GM23338 (cell line): ENCODE measurements at regions not wholly inside any gene's neighbourhood (a gene's known extent, or its start where the extent isn't known, plus 50 kb on each side); places are given as distances from the start of the nearest gene placed in this dataset.

ENCODE experiments used
- ATAC-seq: fragments of 200-7000 bp; cut with Tn5 transposase; 3 replicates; pipeline ENCODE4 v1.9.1; 2020
- DNase-seq: peaks from one replicate; pipeline ENCODE4 v3.0.0-alpha.2; 2015; ENCODE audit warnings: low spot score
- H2AFZ ChIP-seq: fragments of 200-600 bp; sonication (generic); 2 replicates; pipeline ENCODE4 v1.8.0; 2016; ENCODE audit warnings: antibody characterized with exemption, mild to moderate bottlenecking, moderate library complexity
- H3F3A ChIP-seq: fragments of 200-600 bp; sonication (generic); replicated peaks from 2 replicates; pipeline ENCODE4 v1.8.0; 2017; ENCODE audit warnings: antibody characterized with exemption, mixed run types, low read depth
- H3K27ac ChIP-seq: fragments of 200-600 bp; sonication (generic); 2 replicates; pipeline ENCODE4 v1.6.1; 2016; ENCODE audit warnings: low read depth
- H3K27me3 ChIP-seq: fragments of 200-600 bp; sonication (generic); 2 replicates; pipeline ENCODE4 v1.8.0; 2016; ENCODE audit warnings: mild to moderate bottlenecking, mixed run types, moderate library complexity; ENCODE audit not compliant: insufficient read depth
- H3K36me3 ChIP-seq: fragments of 200-600 bp; sonication (generic); 2 replicates; pipeline ENCODE4 v1.8.0; 2016; ENCODE audit warnings: mild to moderate bottlenecking; ENCODE audit not compliant: insufficient read depth
- H3K4me1 ChIP-seq: fragments of 200-600 bp; sonication (generic); 2 replicates; pipeline ENCODE4 v1.8.0; 2016; ENCODE audit warnings: mild to moderate bottlenecking, moderate library complexity; ENCODE audit not compliant: insufficient read depth
- H3K4me2 ChIP-seq: fragments of 200-600 bp; sonication (generic); 2 replicates; pipeline ENCODE4 v1.7.1; 2017; ENCODE audit warnings: mixed run types
- H3K4me3 ChIP-seq: fragments of 200-600 bp; sonication (generic); 2 replicates; pipeline ENCODE4 v1.6.1; 2016; ENCODE audit warnings: mixed run types
- H3K79me2 ChIP-seq: fragments of 200-600 bp; sonication (generic); replicated peaks from 2 replicates; pipeline ENCODE4 v1.8.0; 2017; ENCODE audit warnings: mild to moderate bottlenecking; ENCODE audit not compliant: insufficient read depth
- H3K9me2 ChIP-seq: fragments of 200-600 bp; sonication (generic); 2 replicates; pipeline ENCODE4 v1.8.0; 2017; ENCODE audit not compliant: insufficient read depth
- H4K20me1 ChIP-seq: fragments of 200-600 bp; sonication (generic); replicated peaks from 2 replicates; pipeline ENCODE4 v1.8.0; 2017; ENCODE audit warnings: mild to moderate bottlenecking; ENCODE audit not compliant: insufficient read depth
- H3K27ac Mint-ChIP-seq: 2 replicates; pipeline ENCODE4 v1.8.0; 2020; ENCODE audit warnings: inconsistent platforms, mild to moderate bottlenecking, moderate library complexity, mixed read lengths
- H3K27me3 Mint-ChIP-seq: 3 replicates; pipeline ENCODE4 v1.8.0; 2022; ENCODE audit warnings: low read depth, mild to moderate bottlenecking, moderate library complexity, mixed read lengths, inconsistent platforms; ENCODE audit not compliant: insufficient read depth, poor library complexity
- H3K36me3 Mint-ChIP-seq: 3 replicates; pipeline ENCODE4 v1.8.0; 2021; ENCODE audit warnings: low read depth, mild to moderate bottlenecking, inconsistent platforms, moderate library complexity, mixed read lengths
- H3K4me1 Mint-ChIP-seq: 3 replicates; pipeline ENCODE4 v1.8.0; 2020; ENCODE audit warnings: mild to moderate bottlenecking, inconsistent platforms, mixed read lengths
- H3K4me3 Mint-ChIP-seq: 3 replicates; pipeline ENCODE4 v1.8.0; 2021; ENCODE audit warnings: moderate library complexity, mild to moderate bottlenecking, inconsistent platforms, mixed read lengths
- H3K9me3 Mint-ChIP-seq: 3 replicates; pipeline ENCODE4 v1.8.0; 2020; ENCODE audit warnings: moderate library complexity, mild to moderate bottlenecking, inconsistent platforms, mixed read lengths
- CTCF ChIP-seq, 2 experiments: fragments of 200-600 bp in 1 of 2; sonication (generic) in 1 of 2; conservative IDR thresholded peaks; 2 replicates each; pipeline versions ENCODE4 v1.5.1 to v1.6.1; 2016 to 2017; ENCODE audit warnings: antibody characterized with exemption in 2 of 2, low read depth in 2 of 2, mild to moderate bottlenecking in 2 of 2, moderate library complexity in 1 of 2
- EZH2 ChIP-seq: fragments of 200-600 bp; sonication (generic); IDR thresholded peaks from one replicate; pipeline ENCODE4 v1.8.0; 2017; ENCODE audit warnings: antibody characterized with exemption, mild to moderate bottlenecking, low read depth; ENCODE audit not compliant: unreplicated experiment
- EZH2phosphoT487 ChIP-seq: fragments of 200-600 bp; sonication (generic); IDR thresholded peaks from one replicate; pipeline ENCODE4 v1.8.1; 2018; ENCODE audit warnings: antibody characterized with exemption; ENCODE audit not compliant: unreplicated experiment
- NANOG ChIP-seq: IDR thresholded peaks from 2 replicates; pipeline ENCODE4 v1.6.1; 2016; ENCODE audit warnings: antibody characterized with exemption, borderline replicate concordance
- POLR2AphosphoS5 ChIP-seq: IDR thresholded peaks from 2 replicates; pipeline ENCODE4 v1.6.1; 2016; ENCODE audit warnings: antibody characterized with exemption, low read depth
- STAT1 ChIP-seq: IDR thresholded peaks from one replicate; pipeline ENCODE4 v1.6.1; 2016; ENCODE audit warnings: antibody characterized with exemption; ENCODE audit not compliant: unreplicated experiment
- ZNF331 ChIP-seq: fragments of 250-450 bp; sonication (Bioruptor Pico); IDR thresholded peaks from 2 replicates; pipeline ENCODE4 v1.5.0; 2020; ENCODE audit warnings: low read depth, mild to moderate bottlenecking, moderate library complexity
- TF ChIP-seq, protein P1 (sequence below): IDR thresholded peaks from one replicate; pipeline ENCODE4 v1.6.1; 2018; ENCODE audit warnings: antibody characterized with exemption; ENCODE audit not compliant: unreplicated experiment
- TF ChIP-seq, protein P2 (sequence below): fragments of 250-450 bp; sonication (Bioruptor Pico); IDR thresholded peaks from 2 replicates; pipeline ENCODE4 v1.5.0; 2020; ENCODE audit warnings: mild to moderate bottlenecking, moderate library complexity

DNA sequence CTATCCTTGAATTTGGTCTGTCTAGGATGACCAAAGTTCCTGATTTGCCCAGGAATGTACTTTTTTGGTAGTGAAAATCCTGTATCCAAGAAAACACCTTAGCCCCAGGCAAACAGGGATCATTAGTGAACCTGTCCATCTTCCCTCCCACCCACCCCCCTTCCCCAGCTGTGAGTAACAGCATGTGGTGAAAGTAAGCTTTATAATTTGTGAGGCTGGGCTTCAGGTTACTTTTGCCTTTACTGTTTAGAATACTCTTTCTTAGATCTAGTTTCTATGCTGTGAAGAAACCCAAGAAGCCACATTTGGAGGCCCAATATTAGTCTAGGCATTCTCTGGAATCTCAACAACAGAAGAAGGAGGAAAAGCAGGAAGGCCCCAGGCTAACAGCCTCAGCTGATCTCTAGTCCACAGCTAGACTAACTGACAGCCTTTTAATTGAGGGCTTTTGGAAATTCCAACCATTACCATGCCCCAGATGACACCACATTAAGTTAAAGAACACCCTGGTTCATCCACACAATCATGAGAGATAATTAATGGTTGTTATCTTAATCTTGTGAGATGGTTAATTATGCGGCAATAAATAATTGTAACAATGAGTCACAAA lies 703.0 kb upstream of the NUDT12 start:
- H3K27me3 ChIP-seq, result no peaks in the 10 kb centered on the region
- H3K36me3 ChIP-seq, result no peaks in the 10 kb centered on the region
- DNase-seq (peak; percentile 25), ATAC-seq (peak; percentile 65)
- no peaks in the 10 kb centered on the region for H3K9me2 ChIP-seq
- H3K27me3 Mint-ChIP-seq, result no peaks in the 10 kb centered on the region
- no peaks in the 10 kb centered on the region for H3K9me3 Mint-ChIP-seq
- H3K79me2 ChIP-seq, result no peaks in the 10 kb centered on the region
- peaks cover 7% of the 10 kb centered on the region; the same call in 1 of the 2 replicates for H3K4me1 ChIP-seq
- no peak overlapping the region for H2AFZ ChIP-seq
- 0 out of 2 replicates have a peak overlapping the region, but pooled peaks have one; percentile 36 for H3K4me2 ChIP-seq
- H3K27ac Mint-ChIP-seq, result no peak overlapping the region
- H3K4me1 Mint-ChIP-seq, result peaks cover 9% of the 10 kb centered on the region
- H3K4me3 Mint-ChIP-seq, result no peak overlapping the region
- TF ChIP-seq ZNF331 (CRISPR knock-in tag) (no peak), POLR2AphosphoS5 (no peak), STAT1 (no peak), NANOG (no peak), EZH2 (no peak)
- TF ChIP-seq, protein P1, sequence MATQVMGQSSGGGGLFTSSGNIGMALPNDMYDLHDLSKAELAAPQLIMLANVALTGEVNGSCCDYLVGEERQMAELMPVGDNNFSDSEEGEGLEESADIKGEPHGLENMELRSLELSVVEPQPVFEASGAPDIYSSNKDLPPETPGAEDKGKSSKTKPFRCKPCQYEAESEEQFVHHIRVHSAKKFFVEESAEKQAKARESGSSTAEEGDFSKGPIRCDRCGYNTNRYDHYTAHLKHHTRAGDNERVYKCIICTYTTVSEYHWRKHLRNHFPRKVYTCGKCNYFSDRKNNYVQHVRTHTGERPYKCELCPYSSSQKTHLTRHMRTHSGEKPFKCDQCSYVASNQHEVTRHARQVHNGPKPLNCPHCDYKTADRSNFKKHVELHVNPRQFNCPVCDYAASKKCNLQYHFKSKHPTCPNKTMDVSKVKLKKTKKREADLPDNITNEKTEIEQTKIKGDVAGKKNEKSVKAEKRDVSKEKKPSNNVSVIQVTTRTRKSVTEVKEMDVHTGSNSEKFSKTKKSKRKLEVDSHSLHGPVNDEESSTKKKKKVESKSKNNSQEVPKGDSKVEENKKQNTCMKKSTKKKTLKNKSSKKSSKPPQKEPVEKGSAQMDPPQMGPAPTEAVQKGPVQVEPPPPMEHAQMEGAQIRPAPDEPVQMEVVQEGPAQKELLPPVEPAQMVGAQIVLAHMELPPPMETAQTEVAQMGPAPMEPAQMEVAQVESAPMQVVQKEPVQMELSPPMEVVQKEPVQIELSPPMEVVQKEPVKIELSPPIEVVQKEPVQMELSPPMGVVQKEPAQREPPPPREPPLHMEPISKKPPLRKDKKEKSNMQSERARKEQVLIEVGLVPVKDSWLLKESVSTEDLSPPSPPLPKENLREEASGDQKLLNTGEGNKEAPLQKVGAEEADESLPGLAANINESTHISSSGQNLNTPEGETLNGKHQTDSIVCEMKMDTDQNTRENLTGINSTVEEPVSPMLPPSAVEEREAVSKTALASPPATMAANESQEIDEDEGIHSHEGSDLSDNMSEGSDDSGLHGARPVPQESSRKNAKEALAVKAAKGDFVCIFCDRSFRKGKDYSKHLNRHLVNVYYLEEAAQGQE, result no peak
- H4K20me1 ChIP-seq, result no peaks in the 10 kb centered on the region
- no peaks in the 10 kb centered on the region for H3K36me3 Mint-ChIP-seq
- no peaks in the 10 kb centered on the region for H3F3A ChIP-seq
- H3K27ac ChIP-seq, result no peak overlapping the region
- no peak overlapping the region for H3K4me3 ChIP-seq

GRCh38 chr5:104247260-104247659 lies 684.7 kb upstream of the NUDT12 start:
- Histone ChIP-seq H3K27ac (no peak overlapping the region), H3K27me3 (no peaks in the 10 kb centered on the region), H3K79me2 (no peaks in the 10 kb centered on the region), H3K4me3 (no peak overlapping the region), H3K4me1 (no peaks in the 10 kb centered on the region), H2AFZ (no peak overlapping the region), H3K9me2 (no peaks in the 10 kb centered on the region), H3K4me2 (no peak overlapping the region), H3F3A (no peaks in the 10 kb centered on the region), H4K20me1 (no peaks in the 10 kb centered on the region), H3K36me3 (no peaks in the 10 kb centered on the region)
- H3K4me1 Mint-ChIP-seq, result no peaks in the 10 kb centered on the region
- ATAC-seq (no peak), DNase-seq (no peak)
- no peak overlapping the region for H3K27ac Mint-ChIP-seq
- no peaks in the 10 kb centered on the region for H3K36me3 Mint-ChIP-seq
- no peaks in the 10 kb centered on the region for H3K27me3 Mint-ChIP-seq
- no peak overlapping the region for H3K4me3 Mint-ChIP-seq
- no peaks in the 10 kb centered on the region for H3K9me3 Mint-ChIP-seq
- TF ChIP-seq STAT1 (no peak), EZH2 (no peak), EZH2phosphoT487 (no peak), CTCF (conservative IDR thresholded peaks at IDR 0.05; ENCODE audit: low read depth in 2 of 2) (no peak), POLR2AphosphoS5 (no peak)
- TF ChIP-seq, protein P2, sequence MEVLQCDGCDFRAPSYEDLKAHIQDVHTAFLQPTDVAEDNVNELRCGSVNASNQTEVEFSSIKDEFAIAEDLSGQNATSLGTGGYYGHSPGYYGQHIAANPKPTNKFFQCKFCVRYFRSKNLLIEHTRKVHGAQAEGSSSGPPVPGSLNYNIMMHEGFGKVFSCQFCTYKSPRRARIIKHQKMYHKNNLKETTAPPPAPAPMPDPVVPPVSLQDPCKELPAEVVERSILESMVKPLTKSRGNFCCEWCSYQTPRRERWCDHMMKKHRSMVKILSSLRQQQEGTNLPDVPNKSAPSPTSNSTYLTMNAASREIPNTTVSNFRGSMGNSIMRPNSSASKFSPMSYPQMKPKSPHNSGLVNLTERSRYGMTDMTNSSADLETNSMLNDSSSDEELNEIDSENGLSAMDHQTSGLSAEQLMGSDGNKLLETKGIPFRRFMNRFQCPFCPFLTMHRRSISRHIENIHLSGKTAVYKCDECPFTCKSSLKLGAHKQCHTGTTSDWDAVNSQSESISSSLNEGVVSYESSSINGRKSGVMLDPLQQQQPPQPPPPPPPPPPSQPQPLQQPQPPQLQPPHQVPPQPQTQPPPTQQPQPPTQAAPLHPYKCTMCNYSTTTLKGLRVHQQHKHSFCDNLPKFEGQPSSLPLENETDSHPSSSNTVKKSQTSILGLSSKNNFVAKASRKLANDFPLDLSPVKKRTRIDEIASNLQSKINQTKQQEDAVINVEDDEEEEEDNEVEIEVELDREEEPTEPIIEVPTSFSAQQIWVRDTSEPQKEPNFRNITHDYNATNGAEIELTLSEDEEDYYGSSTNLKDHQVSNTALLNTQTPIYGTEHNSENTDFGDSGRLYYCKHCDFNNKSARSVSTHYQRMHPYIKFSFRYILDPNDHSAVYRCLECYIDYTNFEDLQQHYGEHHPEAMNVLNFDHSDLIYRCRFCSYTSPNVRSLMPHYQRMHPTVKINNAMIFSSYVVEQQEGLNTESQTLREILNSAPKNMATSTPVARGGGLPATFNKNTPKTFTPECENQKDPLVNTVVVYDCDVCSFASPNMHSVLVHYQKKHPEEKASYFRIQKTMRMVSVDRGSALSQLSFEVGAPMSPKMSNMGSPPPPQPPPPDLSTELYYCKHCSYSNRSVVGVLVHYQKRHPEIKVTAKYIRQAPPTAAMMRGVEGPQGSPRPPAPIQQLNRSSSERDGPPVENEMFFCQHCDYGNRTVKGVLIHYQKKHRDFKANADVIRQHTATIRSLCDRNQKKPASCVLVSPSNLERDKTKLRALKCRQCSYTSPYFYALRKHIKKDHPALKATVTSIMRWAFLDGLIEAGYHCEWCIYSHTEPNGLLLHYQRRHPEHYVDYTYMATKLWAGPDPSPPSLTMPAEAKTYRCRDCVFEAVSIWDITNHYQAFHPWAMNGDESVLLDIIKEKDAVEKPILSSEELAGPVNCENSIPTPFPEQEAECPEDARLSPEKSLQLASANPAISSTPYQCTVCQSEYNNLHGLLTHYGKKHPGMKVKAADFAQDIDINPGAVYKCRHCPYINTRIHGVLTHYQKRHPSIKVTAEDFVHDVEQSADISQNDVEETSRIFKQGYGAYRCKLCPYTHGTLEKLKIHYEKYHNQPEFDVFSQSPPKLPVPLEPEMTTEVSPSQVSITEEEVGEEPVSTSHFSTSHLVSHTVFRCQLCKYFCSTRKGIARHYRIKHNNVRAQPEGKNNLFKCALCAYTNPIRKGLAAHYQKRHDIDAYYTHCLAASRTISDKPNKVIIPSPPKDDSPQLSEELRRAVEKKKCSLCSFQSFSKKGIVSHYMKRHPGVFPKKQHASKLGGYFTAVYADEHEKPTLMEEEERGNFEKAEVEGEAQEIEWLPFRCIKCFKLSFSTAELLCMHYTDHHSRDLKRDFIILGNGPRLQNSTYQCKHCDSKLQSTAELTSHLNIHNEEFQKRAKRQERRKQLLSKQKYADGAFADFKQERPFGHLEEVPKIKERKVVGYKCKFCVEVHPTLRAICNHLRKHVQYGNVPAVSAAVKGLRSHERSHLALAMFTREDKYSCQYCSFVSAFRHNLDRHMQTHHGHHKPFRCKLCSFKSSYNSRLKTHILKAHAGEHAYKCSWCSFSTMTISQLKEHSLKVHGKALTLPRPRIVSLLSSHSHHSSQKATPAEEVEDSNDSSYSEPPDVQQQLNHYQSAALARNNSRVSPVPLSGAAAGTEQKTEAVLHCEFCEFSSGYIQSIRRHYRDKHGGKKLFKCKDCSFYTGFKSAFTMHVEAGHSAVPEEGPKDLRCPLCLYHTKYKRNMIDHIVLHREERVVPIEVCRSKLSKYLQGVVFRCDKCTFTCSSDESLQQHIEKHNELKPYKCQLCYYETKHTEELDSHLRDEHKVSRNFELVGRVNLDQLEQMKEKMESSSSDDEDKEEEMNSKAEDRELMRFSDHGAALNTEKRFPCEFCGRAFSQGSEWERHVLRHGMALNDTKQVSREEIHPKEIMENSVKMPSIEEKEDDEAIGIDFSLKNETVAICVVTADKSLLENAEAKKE, result no peak
